HG02623 (cell line): ENCODE measurements at regions not wholly inside any gene's neighbourhood (a gene's known extent, or its start where the extent isn't known, plus 50 kb on each side); places are given as distances from the start of the nearest gene placed in this dataset.

Source experiments
- ATAC-seq: cut with Tn5 transposase; IDR thresholded peaks from one replicate; pipeline ENCODE4 v1.9.1; 2021; ENCODE audit warnings: moderate library complexity; ENCODE audit not compliant: unreplicated experiment

DNA sequence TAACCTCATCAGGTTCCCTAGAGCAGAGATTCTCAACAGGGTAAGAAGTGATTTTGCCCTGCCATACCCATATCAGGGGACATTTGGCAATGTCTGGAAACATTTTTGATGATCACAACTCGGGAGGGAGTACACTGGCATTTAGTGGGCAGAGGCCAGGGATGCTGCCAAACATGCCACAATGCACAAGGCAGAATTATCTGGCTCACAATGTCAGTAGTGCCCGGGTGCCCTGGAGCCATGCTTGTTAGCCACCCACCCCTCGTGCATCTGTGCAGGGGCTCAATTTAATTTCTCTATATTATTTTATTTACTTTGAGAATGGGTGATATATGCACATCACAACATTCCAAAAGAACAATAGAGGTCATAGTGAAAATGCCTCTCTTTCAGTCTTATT is 82.0 kb upstream of the DHX15 start:
- ATAC-seq, result no peak

DNA sequence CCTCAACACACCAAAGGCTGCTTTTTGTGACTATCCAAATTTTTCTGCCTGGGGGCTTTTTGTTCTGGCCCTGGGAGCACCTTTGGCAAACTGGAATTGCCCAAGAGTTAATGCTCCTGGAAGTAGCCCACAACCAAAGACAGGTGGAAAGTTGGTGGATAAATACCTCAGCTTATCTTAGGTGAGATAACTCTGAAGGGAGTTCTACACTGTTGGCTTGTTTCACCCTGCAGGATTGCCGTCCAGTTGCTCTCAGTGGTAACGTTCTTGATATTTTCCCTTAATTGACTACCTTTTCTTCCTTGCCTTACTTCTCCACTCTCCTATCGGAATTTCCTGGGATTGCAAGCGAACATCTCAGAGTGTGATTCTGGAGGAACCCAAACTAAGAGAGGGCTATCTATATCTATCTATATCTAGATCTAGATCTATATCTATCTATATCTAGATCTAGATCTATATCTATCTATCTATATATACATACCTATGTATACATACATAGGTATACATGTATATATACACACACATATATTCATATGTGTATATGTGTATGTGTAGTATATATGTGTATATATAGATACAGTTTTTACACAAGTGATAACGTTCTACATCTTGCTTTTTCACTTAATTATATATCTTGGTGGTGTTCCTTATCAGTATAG is 82.6 kb upstream of the DHX15 start:
- no peak for ATAC-seq

DNA sequence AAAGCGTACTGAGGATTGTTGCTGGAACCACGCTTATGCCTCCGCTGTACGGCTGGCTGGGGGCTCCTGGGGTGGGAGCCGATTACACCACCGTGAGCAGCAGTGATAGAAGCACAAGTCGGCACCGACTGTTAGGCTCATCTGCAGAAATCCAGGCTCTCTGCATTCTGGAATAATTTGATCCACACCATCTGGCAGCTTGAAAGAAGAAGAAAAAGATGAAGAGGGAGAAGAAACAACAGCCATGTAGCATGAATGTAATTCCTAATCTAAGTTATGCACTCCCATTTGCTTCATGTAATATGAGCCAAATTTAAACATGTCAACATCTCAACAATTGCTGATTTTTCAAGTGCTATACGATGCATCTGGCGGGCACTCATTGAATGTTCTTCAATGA is 84.6 kb upstream of the DHX15 start:
- no peak for ATAC-seq

DNA sequence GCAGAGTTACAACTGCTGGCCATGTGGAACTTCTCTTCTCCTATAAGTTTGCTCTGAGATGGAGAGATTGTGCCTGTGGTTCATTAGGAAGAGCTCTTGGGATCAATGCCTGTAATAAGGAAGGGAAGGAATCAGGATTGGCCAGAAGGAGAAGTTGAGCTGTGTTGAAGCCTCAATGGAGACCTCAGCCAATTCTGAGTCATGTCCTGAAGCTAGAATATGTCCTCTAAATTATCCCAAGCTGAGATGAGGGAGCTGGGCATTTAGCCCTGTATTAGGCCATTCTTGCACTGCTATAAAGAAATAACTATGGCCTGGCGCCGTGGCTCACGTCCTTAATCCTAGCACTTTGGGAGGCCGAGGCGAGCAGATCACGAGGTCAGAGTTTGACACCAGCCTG is 85.4 kb upstream of the DHX15 start:
- ATAC-seq, result no peak

DNA sequence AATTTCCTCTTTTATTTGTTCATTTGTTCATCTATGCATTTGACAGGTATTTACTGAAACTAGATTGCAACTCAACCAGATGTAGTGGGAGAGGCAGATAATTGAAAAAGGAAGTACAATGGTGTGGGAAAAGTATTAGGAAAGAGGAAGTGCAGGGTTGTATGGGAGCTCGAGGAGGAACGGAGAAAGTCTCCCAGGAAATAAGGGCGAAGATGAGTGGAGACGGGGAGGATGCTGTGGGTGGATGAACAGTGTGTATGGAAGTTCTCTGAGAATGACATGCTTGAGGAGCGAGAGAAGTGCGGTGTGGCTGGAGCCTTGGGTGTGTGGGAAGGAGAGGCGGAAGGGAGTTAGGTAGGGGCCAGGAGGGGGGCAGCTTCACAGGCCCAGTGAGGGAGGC is 87.5 kb upstream of the DHX15 start:
- no peak for ATAC-seq

DNA sequence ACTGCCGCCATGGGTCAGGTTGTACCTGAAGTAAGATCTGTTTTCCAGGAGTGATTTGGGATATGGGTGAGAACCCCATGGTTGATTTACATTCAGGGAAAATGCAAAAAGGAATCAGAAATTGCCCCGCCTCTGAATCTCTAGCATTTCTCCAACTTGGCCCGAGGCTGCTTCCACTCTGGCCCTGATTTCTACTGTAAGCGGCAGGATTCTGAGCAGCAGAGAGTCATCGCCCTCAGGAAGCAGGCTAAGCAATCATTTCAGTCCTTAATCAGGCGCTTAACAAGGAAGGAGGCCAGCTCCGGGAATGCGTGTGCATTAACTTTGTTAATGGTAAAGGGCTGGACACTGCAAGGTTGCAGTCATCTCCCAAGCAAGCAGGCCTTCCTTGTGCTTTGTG is 88.5 kb upstream of the DHX15 start:
- no peak for ATAC-seq

DNA sequence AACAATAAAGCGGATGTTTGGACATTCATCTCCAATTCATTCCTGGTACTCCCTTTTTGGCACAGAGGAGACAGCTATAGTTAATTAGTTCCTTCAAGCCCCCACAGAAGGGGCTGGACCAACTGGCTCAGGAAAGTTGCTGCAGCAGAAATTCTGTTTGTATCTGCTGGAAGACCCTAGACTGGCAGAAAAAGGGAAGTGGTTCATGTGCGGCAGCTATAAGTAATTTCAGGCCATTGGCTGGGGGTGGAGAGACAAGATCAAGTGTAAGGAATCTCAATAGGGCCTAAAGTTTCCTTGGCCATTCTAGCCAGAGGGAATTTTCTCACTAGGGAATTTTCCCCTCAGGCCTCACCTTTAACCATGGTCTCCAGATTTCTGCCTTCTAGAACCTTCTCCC is 89.9 kb upstream of the DHX15 start:
- no peak for ATAC-seq

DNA sequence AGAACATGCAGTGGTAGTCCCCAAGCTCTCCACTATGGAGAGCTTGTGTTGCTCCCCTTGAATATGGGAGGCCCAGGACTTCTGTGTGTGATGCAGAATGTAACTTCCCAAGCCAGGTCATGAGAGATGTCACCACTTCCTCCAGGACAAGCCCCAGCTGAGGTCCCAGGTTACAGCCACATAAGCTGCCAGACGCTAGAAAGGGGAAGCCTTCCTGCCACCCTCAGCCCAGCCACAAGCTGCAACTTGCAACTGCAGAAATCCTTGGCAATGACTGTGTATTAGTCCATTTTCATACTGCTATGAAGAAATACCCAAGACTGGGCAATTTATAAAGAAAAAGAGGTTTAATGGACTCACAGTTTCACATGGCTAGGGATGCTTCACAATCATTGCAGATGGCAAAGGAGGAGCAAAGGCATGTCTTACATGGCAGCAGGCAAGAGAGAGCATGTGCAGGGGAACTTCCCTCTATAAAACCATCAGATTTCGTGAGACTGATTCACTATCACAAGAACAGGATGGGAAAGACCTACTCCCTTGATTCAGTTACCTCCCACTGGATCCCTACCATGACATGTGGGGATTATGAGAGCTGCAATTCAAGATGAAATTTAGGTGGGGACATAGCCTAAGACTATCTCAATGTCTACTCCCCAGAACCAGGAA is 91.5 kb upstream of the DHX15 start:
- no peak for ATAC-seq

DNA sequence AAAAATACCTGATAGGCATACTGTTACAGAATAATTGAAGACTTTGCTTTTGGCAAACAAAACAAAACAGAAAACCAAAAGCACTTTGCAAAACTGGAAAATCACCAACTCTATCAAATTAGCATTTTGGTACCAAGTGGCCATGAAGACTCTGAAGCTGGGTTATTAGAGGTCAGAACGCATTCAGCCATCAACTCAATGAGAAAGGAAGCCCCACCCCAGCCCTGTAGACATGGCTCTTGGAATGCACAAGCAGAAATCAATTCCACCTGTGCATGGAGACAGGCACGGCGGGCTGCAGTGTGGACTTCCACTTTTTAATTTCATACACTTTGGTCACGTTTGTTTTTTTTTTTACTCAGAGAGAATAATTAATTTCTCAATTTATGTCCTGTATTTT is 93.6 kb upstream of the DHX15 start:
- ATAC-seq, result no peak

DNA sequence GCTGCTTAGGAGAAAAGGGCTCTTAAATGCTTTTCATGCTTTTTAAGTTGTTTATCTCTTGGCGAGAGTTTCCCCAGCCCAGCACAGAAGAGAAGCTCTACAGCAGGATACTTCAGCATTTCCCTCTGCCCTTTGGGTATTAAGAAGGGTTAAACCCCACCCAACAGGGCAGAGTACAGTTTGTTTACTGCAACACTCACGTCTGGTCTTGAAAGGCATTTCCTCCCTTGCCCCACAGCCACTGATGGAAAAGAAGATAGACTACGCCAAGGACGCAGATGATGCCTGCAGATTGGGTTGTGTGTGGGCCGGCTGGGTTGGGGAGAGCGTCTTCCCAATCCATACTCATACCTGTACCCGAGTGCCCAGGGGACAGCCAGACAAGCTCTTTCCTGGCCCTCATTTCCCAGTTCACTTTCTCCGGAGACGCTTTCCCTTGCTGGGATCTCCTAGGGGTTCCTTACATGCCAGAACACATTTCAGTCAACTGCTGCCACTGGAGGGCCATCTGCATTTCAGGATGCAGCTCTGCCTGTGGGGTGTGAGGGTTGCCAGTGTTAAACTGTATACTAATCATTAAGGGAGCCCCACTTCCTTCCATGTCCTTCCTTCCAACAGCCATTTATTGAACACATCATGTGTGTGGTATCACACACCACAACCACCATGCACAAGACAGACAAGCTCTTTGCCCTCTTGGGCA is 96.5 kb upstream of the DHX15 start:
- ATAC-seq, result no peak

DNA sequence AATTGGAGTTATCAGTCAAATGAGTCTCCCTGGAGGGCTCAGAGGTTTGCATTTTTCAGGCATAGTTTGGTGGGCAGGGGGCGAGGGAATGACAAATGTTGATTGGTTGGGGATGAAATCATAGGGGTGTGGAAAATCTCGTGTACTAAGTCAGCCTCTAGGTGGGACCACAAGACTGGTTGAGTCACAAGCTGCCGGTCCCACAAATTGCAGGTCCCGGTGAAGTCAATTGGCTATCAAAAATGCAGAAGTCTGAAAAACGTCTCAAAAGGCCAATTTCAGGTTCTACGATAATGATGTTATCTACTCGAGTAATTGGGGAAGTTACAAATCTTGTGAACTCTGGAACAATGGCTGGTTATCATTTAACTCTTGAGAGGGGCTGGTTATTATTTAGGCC is 98.8 kb upstream of the DHX15 start:
- no peak for ATAC-seq

DNA sequence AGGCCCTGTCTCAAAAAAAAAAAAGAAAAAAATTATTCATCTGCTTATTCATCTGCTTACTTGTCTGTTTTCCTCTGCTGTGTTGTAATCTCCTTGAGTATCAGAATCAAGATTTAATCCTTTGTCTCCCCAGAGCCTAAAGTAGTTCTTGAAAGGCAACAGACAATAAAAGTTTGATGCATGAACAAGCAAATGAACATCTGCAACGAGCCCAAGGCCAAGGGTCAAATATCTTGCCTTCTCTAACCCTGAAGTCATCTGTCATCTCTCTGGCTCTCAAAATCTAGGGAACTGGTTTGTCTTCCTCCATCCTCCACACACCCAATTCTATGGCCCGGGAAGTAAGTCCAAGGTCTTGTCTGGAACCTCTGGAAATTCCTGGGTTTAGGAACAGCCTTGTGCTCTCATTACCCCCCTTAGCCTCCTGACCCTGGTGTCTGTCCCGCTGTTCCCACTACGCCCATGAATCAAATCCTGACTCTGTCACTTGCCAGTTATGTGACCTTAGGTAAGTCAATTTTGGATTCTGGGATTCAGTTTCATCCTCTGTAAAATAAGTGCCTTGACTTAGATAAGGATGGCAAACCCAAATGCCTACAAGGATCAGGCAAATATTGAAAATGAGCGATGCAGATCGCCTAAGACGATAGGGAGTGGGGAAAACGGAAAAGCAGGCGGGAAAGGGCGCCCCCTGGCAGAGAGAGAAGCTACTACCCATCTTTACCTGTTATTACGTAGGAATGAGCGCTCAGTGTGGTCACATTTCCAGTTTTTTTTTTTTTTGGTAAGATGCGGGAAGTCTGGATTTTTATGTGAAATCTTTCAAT is 102.7 kb upstream of the DHX15 start:
- no peak for ATAC-seq

DNA sequence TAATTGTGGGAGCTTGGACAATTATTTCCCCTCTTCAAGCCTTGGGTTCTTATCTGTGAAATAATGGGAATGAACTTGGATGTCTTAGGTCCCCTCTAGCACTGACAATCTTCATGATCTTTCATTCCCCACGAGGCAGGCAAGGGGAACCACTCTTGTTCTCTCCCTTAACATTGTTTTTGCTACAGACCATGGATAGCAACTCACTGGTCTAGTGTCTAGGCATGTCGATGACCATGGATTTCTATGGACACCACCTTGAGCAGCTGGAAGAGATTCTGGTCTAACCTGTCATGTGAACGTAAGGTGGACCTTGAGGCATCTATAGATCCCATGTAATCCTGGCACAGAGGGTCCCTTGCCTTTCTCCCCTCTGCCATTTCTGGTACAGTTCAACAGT is 104.1 kb upstream of the DHX15 start:
- ATAC-seq, result no peak

DNA sequence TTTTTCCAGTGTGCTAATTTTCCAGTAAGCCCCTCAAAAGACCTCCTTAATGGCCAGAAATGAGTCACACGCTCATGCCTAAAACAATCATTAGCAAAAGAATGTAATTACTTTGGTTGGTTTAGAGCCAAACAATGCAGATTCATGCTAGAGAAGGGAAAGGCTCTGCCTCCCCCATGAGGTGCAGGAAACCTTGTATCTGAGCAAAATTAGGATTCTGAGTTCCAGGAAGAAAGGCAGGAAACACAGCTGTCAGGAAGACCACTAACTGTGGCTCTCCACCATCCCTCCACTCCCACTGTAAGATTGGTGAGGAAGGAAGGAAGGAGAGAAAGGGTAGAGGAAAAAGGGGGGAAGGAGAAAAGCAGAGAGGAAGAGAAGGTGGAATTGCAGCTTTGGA is 104.9 kb upstream of the DHX15 start:
- ATAC-seq, result no peak

DNA sequence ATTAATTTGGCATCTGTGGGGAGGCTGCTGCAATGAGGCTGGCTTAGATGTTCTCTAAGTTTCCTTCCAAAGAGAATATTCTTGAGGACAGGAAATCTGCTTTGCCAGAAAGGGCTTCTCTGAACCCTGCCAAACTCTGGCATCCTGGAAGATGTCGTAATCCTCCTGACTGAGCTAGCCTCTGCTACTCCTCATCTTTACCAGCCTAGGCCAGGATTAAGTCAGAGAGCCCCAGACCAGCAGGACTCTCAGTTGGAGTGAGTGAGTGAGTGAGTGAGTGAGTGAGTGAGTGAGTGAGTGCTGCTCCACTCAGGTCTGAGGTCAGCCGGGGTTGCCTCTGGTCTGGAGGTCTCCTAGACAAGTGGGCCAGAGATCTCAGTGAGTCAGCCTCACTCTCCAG is 104.9 kb upstream of the SOD3 start:
- no peak for ATAC-seq

DNA sequence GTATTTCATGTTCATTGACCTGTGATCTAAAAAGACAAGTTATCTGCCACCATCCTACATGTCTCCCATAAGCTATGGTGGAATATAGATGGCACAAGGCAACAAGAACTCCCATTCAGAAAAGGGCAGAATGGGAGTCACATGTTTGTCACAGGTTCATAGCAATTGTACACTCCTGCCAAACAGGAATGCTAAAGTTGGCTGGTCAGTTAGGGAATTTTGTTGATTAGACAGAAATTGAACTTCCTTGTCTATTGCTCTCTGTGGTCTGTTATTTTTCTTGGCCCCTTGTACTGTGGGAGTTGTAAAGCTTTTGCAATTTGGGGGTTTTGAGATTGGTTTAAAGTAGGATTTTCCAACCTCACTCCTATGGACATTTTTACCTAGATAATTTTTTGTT is 101.7 kb upstream of the SOD3 start:
- ATAC-seq, result no peak

DNA sequence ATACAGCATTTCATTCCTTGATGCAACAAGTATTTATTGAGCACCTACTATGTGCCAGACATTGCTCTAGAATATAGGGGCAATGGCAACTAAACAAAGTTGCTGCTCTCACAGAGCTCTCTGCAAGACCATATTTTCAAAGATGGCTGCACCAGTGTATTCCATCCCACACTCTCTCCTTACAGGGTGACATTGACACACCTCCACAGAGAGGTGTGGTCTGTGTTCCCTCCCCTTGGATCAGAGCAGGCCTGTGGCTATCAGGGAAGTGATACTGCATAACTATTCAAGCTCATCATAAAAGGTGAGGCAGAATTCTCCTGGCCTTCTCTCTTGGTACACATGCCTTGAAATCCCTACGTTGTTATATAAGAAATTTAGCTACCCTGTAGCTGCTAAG is 95.3 kb upstream of the SOD3 start:
- no peak for ATAC-seq

DNA sequence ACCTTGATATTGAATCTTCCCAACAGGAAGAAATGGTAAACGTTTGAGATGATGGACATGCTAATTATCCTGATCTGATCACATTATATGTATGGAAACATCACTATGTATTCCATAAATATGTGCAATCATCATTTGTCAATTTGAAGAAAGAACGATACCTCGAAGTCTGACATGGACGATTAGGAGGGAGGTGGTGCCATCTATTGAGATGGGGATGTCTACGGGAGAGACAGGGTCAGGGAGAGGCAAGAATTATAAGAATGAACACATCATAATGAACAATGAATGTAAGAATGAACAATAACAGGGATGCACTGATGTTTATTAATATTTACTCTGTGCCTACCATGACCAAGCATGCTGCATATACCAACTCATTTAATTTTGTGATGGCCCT is 93.7 kb upstream of the SOD3 start:
- no peak for ATAC-seq

DNA sequence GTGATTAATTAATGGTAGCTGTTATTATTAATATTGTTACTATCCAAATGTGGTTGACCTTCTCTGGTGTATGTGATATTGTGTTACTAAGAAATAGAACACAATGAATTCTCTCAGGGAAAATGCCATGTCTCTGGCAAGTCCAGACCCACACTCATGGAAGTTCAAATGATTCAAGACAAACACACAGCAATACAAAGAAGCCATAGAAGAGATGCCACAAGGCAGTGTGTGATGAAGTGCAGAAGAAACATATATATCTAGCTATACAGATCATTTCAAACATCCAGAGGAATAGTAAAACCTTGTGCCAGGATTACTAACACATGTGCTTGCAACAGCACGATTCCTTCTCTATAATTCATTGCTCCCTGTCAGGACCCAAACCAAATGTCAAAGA is 93.1 kb upstream of the SOD3 start:
- no peak for ATAC-seq

DNA sequence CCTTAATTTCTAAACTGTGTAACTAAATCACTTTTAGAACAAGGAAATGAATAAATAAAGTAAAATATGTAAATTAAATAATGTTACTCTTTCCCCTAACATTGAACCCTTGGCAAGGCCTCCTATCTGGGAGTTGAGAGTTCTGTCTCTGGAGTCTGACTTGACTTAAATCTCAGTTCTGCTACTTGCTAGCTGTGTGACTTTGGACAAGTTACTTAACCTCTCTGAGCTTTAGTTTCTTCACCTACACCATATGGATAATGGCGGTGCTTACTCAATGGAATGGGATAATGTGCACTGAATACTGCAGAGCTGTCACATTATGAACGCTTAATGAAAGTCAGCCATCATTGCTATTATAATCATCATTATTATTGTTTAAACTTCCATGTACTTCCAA is 92.1 kb upstream of the SOD3 start:
- ATAC-seq, result no peak

DNA sequence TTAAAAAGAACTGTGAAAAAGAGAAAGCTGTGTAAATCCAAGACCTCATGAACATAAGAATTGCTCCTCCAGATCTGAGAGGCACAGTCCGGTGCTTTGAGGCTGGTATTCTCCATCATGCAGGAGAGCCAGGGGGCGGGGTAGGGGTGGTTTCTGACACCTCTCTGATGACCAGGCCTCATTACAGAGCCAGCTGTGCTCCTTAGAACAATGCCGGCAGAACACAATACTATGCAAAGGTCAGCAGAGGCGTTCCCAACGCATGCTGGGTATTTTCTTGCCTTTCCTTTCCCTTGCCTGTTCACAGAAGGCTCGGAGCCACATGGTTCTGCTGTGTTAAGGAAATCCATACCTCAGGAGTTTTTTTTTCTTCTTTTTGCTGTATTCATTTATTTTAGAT is 91.2 kb upstream of the SOD3 start:
- ATAC-seq, result no peak
